Left ventricle myocardium superior (tissue), 1 donor: ENCODE measurements at regions not wholly inside any gene's neighbourhood (a gene's known extent, or its start where the extent isn't known, plus 50 kb on each side); places are given as distances from the start of the nearest gene placed in this dataset.

Experiments
- ATAC-seq: fragments of 200-7000 bp; cut with Tn5 transposase; one replicate; pipeline ENCODE4 v1.9.1; 2020; ENCODE audit warnings: mild to moderate bottlenecking, moderate library complexity
- DNase-seq: peaks from one replicate; pipeline ENCODE4 v3.0.0-alpha.2; 2020
- intact Hi-C: fragments of 100-400 bp; cut with micrococcal nuclease; formaldehyde crosslinking; loops from one replicate; pipeline ENCODE4 v1.11.0; 2022
- donor health status: DM: no; HTN: yes; CAD: no; lungs with severe emphysema.

DNA sequence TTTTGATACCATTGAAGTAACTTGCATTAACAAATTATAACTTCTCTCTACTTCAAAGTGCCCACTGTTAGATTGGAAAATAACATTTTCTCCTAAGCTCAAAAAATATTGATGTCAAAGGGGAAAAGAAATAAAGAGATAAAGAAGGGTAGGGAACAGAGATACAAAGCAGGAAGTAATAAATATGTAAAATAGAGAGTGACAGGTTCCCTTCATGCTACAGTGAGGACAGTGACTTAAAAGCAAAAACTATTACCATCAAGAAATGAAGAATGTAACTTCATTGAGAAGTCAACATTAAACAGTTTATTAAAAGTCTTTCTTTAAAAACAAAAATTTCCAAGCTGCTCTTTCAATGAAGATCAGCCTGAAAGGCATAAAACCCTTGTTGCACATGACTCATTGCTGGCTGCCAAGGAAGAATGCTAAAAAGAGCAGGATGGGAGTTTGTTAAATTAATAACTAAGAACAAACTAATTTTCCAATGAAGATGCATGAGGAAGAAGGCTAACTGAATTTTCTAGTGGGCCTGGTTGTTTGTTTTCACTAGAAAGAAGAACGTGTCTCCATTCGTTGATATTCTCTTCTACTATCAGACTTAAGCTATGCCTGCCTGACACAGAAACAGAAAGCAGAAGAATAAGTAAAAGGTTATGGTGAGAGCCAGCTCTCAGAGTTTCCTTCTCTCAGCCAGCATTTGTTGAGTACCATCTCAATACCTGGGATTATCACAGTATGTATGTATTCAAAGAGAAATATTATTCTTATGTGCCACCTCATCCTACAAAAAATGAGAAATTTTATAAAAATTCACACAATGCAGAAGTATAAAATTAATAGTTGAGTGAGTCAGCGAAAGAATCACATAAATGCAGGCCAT is 197.8 kb upstream of the NREP start:
- ATAC-seq, result no peak
- DNase-seq, result no peak
- intact Hi-C loops, result no loop called here

GRCh38 chr5:111953351-111954127 is 196.5 kb upstream of the NREP start:
- intact Hi-C loops, result no loop called here
- ATAC-seq (no peak), DNase-seq (no peak)

GRCh38 chr5:111952555-111952954 is 195.6 kb upstream of the NREP start:
- DNase-seq, result no peak

DNA sequence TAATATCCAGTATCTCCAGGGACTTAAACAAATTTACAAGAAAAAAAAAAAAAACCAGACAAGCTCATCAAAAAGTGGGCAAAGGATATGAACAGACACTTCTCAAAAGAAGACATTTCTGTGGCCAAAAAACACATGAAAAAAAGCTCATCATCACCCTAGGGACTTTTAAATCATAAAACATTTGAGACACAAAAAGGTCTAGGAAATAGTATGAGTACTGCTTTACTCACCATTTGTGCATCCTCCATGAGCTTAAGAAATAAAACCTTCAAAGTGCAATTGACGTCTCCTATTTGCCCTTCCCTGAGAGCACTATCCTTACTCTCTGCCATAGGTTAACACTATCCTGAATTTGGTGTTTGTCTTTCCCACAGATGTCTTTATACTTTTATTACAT is 193.7 kb upstream of the NREP start:
- DNase-seq, result no peak
- no peak for ATAC-seq
- intact Hi-C loops, result no loop called here

More at GRCh38 chr5:111952555-111952954, 195.6 kb upstream of the NREP start:
- ATAC-seq, result no peak
- intact Hi-C loops, result no loop called here

DNA sequence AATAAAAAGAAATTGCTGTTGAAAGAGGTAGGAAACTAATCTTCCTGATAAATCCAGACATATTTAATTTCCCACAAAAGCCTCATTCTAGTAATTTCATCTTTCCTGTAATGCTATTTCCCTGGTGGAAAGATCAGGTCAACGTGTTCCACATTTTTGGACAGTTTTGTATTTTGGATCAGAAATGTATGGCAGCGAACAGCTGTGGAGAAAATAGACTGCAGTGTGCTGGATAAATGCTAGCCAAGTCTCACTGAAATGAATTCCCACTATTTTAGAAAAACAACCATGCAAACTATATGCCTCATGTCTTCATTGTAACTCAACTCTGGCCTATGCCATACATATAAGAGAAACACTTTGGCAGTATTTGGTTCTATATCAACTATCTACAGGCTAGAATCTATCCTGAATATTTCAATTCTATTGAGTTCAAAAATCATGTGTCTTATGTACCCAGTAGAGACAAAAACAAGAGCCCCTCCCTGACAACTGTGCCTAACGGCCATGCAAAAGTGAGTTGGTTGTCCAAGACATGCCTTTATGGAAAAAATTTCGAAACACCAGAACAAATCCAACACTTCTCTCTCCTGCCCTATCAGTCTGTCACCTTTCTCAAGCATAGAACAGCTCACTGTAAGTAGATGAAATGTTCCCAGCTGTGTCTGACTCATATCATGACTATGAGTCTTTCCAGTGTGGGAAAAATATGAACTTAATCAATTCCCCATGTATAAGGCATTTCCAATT is 191.3 kb upstream of the NREP start:
- no peak for DNase-seq
- peak; percentile 96 for ATAC-seq
- intact Hi-C loops, result no loop called here

GRCh38 chr5:111946556-111946955 is 189.6 kb upstream of the NREP start:
- DNase-seq (no peak), ATAC-seq (no peak)
- intact Hi-C loops, result no loop called here

- DNase-seq (no peak), ATAC-seq (no peak)
- intact Hi-C loops, result no loop called here
Measured at GRCh38 chr5:111945535-111945934, 188.5 kb upstream of the NREP start.

GRCh38 chr5:111942661-111943401 is 185.8 kb upstream of the NREP start:
- DNase-seq, result no peak
- intact Hi-C loops, result no loop called here
- ATAC-seq, result no peak

GRCh38 chr5:111942201-111942600 is 185.2 kb upstream of the NREP start:
- intact Hi-C loops, result no loop called here
- ATAC-seq (no peak), DNase-seq (no peak)

GRCh38 chr5:111937094-111937493 is 180.1 kb upstream of the NREP start:
- DNase-seq (no peak), ATAC-seq (no peak)
- intact Hi-C loops, result no loop called here

GRCh38 chr5:111935835-111936234 is 178.8 kb upstream of the NREP start:
- intact Hi-C loops, result no loop called here
- ATAC-seq (no peak), DNase-seq (no peak)

DNA sequence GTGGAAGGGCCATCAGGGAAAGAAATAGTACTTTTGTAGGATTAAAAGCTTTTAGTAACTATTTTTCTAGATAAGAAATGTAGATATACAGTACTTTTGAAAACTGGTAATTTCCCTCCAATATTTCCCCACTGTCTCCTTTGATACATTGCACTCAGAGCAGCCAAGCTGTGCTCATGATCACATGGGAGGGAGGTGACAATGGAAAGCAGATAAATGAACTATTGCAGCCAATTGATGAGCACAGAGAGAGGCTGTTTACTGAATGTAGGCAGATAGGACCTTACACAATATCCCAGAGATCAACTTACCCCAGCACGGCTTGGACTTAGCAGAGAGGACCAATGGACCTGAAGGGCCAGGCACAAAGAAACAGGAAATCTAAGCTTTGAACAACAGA is 178.0 kb upstream of the NREP start:
- intact Hi-C loops, result no loop called here
- ATAC-seq, result no peak

GRCh38 chr5:111934511-111934910 is 177.5 kb upstream of the NREP start:
- intact Hi-C loops, result no loop called here
- ATAC-seq, result no peak
- DNase-seq, result no peak

More for the DNA sequence above, 178.0 kb upstream of the NREP start:
- no peak for DNase-seq

GRCh38 chr5:111933086-111933485 is 176.1 kb upstream of the NREP start:
- intact Hi-C loops, result no loop called here
- DNase-seq (no peak), ATAC-seq (no peak)

GRCh38 chr5:111932628-111933027 is 175.6 kb upstream of the NREP start:
- DNase-seq (peak; percentile 25), ATAC-seq (peak; percentile 69)
- intact Hi-C loops, result no loop called here

- DNase-seq, result no peak
- intact Hi-C loops, result no loop called here
- ATAC-seq, result no peak
Measured at GRCh38 chr5:111932199-111932598, 175.2 kb upstream of the NREP start.

GRCh38 chr5:111931655-111932054 is 174.7 kb upstream of the NREP start:
- intact Hi-C loops, result no loop called here
- ATAC-seq, result no peak
- DNase-seq, result no peak

GRCh38 chr5:111930905-111931461 is 174.0 kb upstream of the NREP start:
- ATAC-seq (no peak), DNase-seq (no peak)
- intact Hi-C loops, result no loop called here

DNA sequence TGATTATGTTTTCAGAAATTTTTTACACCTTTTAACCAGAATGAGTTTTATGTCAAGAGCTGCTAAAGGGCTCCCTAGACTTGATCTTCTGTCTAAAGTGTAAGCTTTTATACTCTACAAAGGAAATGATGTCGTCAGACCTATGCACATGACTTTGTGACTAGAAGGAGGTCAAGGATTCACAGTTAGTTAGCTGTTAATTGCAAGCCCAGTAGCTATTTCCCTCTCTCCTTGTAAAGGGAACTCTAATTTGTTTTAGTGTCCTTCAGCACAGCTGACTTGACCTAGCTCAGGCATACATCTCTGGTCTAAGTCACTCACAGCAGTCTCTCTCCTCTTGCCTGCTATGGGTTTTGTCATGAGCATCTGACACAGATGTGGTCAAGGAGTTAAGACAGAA is 173.5 kb upstream of the NREP start:
- intact Hi-C loops, result no loop called here
- ATAC-seq (no peak), DNase-seq (no peak)
